SK-N-SH (cell line): ENCODE measurements at regions not wholly inside any gene's neighbourhood (a gene's known extent, or its start where the extent isn't known, plus 50 kb on each side); places are given as distances from the start of the nearest gene placed in this dataset.
"Not testable (repeated sequence)": the region's sequence is repeated elsewhere in the genome, so short reads cannot be mapped to it uniquely, and the experiment has no call there.

Source experiments
- CTCF ChIA-PET: fragments of 300-600, 350-600 bp; formaldehyde crosslinking; extraction: SDS; loops from one replicate; lab custom pipeline; 2021; lab: Yijun Ruan, JAX
- POLR2A ChIA-PET: fragments of 350-600 bp; sonication (Branson Sonifier 250); formaldehyde crosslinking; extraction: SDS; loops from one replicate; lab custom pipeline; 2020; ENCODE audit warnings: antibody characterized with exemption, inconsistent platforms; lab: Yijun Ruan, JAX
- DNase-seq: peaks from one replicate; pipeline ENCODE4 v3.0.0; 2012
- H2AFZ ChIP-seq: fragments of 200-600 bp; sonication (generic); 2 replicates; pipeline ENCODE4 v1.8.1; 2016; ENCODE audit warnings: antibody characterized with exemption, mild to moderate bottlenecking, low read depth
- H3F3A ChIP-seq: fragments of 200-600 bp; sonication (generic); replicated peaks from 2 replicates; pipeline ENCODE3; 2016; ENCODE audit warnings: antibody characterized with exemption, mild to moderate bottlenecking; ENCODE audit not compliant: insufficient read depth
- H3K27ac ChIP-seq, 2 experiments: fragments of 200-500 bp in 1 of 2; fragments of 200-600 bp in 1 of 2; sonication (Bioruptor generic) in 1 of 2; sonication (generic), shearing (Covaris generic) in 1 of 2; 2 replicates each; pipeline versions ENCODE4 v1.5.1 to v1.6.1; 2014 to 2016; ENCODE audit warnings: low read depth in 2 of 2, inconsistent platforms in 1 of 2, low read length in 1 of 2, mild to moderate bottlenecking in 1 of 2, mixed read lengths in 1 of 2
- H3K27me3 ChIP-seq: fragments of 200-600 bp; sonication (generic), shearing (Covaris generic); 2 replicates; pipeline ENCODE4 v1.6.1; 2016; ENCODE audit warnings: mixed run types; ENCODE audit not compliant: insufficient read depth
- H3K36me3 ChIP-seq, 2 experiments: fragments of 200-500 bp in 1 of 2; fragments of 200-600 bp in 1 of 2; sonication (Bioruptor generic) in 1 of 2; sonication (generic) in 1 of 2; replicated peaks in 1 of 2; 2 replicates each; pipeline versions ENCODE3 to v1.5.1; 2014 to 2016; ENCODE audit warnings: low read length in 1 of 2, mild to moderate bottlenecking in 1 of 2; ENCODE audit not compliant: insufficient read depth in 2 of 2, control insufficient read depth in 1 of 2
- H3K4me1 ChIP-seq, 2 experiments: fragments of 200-500 bp in 1 of 2; fragments of 200-600 bp in 1 of 2; sonication (Bioruptor generic) in 1 of 2; sonication (generic), shearing (Covaris generic) in 1 of 2; 2 replicates each; pipeline versions ENCODE4 v1.5.1 to v1.6.1; 2014 to 2016; ENCODE audit warnings: low read depth in 1 of 2, low read length in 1 of 2, mixed run types in 1 of 2; ENCODE audit not compliant: insufficient read depth in 2 of 2, control insufficient read depth in 1 of 2
- H3K4me2 ChIP-seq: fragments of 200-600 bp; sonication (generic), shearing (Covaris generic); 2 replicates; pipeline ENCODE4 v1.6.1; 2017; ENCODE audit warnings: mixed run types
- H3K4me3 ChIP-seq, 2 experiments: fragments of 200-500 bp in 1 of 2; fragments of 200-600 bp in 1 of 2; sonication (Bioruptor generic) in 1 of 2; sonication (generic), shearing (Covaris generic) in 1 of 2; 2 replicates each; pipeline versions ENCODE4 v1.5.1 to v1.8.1; 2014 to 2016; ENCODE audit warnings: low read depth in 2 of 2, inconsistent platforms in 1 of 2, low read length in 1 of 2, mild to moderate bottlenecking in 1 of 2, mixed read lengths in 1 of 2, moderate library complexity in 1 of 2
- H3K79me2 ChIP-seq: fragments of 200-600 bp; sonication (generic); 2 replicates; pipeline ENCODE4 v1.8.1; 2017; ENCODE audit warnings: mild to moderate bottlenecking; ENCODE audit not compliant: insufficient read depth
- H3K9ac ChIP-seq: fragments of 200-600 bp; sonication (generic); 2 replicates; pipeline ENCODE4 v1.6.1; 2017; ENCODE audit warnings: mixed run types
- H3K9me2 ChIP-seq: fragments of 200-600 bp; sonication (generic); 2 replicates; pipeline ENCODE4 v1.6.1; 2017; ENCODE audit warnings: mixed run types
- H3K9me3 ChIP-seq: fragments of 200-600 bp; sonication (generic); 2 replicates; pipeline ENCODE4 v1.6.1; 2017; ENCODE audit warnings: mixed run types, mild to moderate bottlenecking, moderate library complexity
- H4K20me1 ChIP-seq: fragments of 200-600 bp; sonication (generic); 2 replicates; pipeline ENCODE4 v1.6.1; 2017; ENCODE audit warnings: mild to moderate bottlenecking, mixed run types; ENCODE audit not compliant: insufficient read depth
- CHD2 ChIP-seq: fragments of 150-350 bp; IDR thresholded peaks from 2 replicates; pipeline ENCODE4 v1.6.1; 2018; ENCODE audit warnings: low read length; ENCODE audit not compliant: partially characterized antibody
- FOSL2 ChIP-seq: IDR thresholded peaks from 2 replicates; pipeline ENCODE4 v1.4.0; 2012; ENCODE audit warnings: low read depth, mild to moderate bottlenecking, moderate library complexity, borderline replicate concordance
- FOXJ3 ChIP-seq: sonication (generic); formaldehyde crosslinking; IDR thresholded peaks from 2 replicates; pipeline ENCODE4 v1.5.1; 2020; ENCODE audit warnings: mild to moderate bottlenecking, missing genetic modification reagents
- FOXM1 ChIP-seq: IDR thresholded peaks from 2 replicates; pipeline ENCODE4 v1.4.0; 2012; ENCODE audit warnings: low read depth, mild to moderate bottlenecking
- IRF3 ChIP-seq: fragments of 150-350 bp; IDR thresholded peaks from 2 replicates; pipeline ENCODE4 v1.6.1; 2016; ENCODE audit warnings: mild to moderate bottlenecking, low read depth, low read length
- JUND ChIP-seq: IDR thresholded peaks from 2 replicates; pipeline ENCODE4 v1.4.0; 2012
- NFIC ChIP-seq: IDR thresholded peaks from 2 replicates; pipeline ENCODE4 v1.4.0; 2012; ENCODE audit warnings: borderline replicate concordance
- NRF1 ChIP-seq: IDR thresholded peaks from 2 replicates; pipeline ENCODE4 v1.6.1; 2012; ENCODE audit warnings: low read depth, mild to moderate bottlenecking, low read length
- PBX3 ChIP-seq: IDR thresholded peaks from 2 replicates; pipeline ENCODE4; 2012
- POLR2AphosphoS5 ChIP-seq: IDR thresholded peaks from 2 replicates; pipeline ENCODE4 v1.6.1; 2012; ENCODE audit warnings: low read depth, low read length
- RAD21 ChIP-seq: IDR thresholded peaks from 2 replicates; pipeline ENCODE4 v1.6.1; 2012; ENCODE audit warnings: mild to moderate bottlenecking, low read length
- RCOR1 ChIP-seq: fragments of 150-350 bp; IDR thresholded peaks from 2 replicates; pipeline ENCODE4 v1.6.1; 2017; ENCODE audit warnings: antibody characterized with exemption, low read length
- RFX5 ChIP-seq: IDR thresholded peaks from 2 replicates; pipeline ENCODE4 v1.6.1; 2012; ENCODE audit warnings: mild to moderate bottlenecking, improper control_type of control experiment, low read length
- RXRA ChIP-seq: IDR thresholded peaks from 2 replicates; pipeline ENCODE4 v1.4.0; 2012; ENCODE audit warnings: low read depth, mild to moderate bottlenecking, borderline replicate concordance
- SIN3A ChIP-seq: IDR thresholded peaks from 2 replicates; pipeline ENCODE4 v1.6.1; 2012; ENCODE audit warnings: low read depth, mild to moderate bottlenecking, low read length, moderate library complexity, borderline replicate concordance
- TCF12 ChIP-seq: IDR thresholded peaks from 2 replicates; pipeline ENCODE4 v1.4.0; 2012
- TEAD4 ChIP-seq: IDR thresholded peaks from 2 replicates; pipeline ENCODE4 v1.4.0; 2012; ENCODE audit warnings: mild to moderate bottlenecking, borderline replicate concordance; ENCODE audit not compliant: insufficient read depth
- YY1 ChIP-seq: IDR thresholded peaks from 2 replicates; pipeline ENCODE4 v1.4.0; 2012; ENCODE audit warnings: low read depth, mild to moderate bottlenecking
- WGBS: methylation state at CpG from one replicate; pipeline ENCODE4 v1.1.6; 2017; ENCODE audit warnings: low lambda C conversion rate; 5-methylcytosine and 5-hydroxymethylcytosine counted together
- TF ChIP-seq, protein P1 (sequence below): IDR thresholded peaks from 2 replicates; pipeline ENCODE4 v1.4.0; 2012; ENCODE audit warnings: low read depth
- TF ChIP-seq, protein P2 (sequence below): fragments of 150-350 bp; IDR thresholded peaks from 2 replicates; pipeline ENCODE4 v1.6.1; 2017; ENCODE audit warnings: antibody characterized with exemption, low read length, low read depth, borderline replicate concordance
- TF ChIP-seq, protein P3 (sequence below): IDR thresholded peaks from 2 replicates; pipeline ENCODE4 v1.4.0; 2012; ENCODE audit warnings: low read depth, borderline replicate concordance

- Histone ChIP-seq H3K9ac (no peak overlapping the region), H3K79me2 (no peaks in the 10 kb centered on the region), H3K36me3 (no peaks in the 10 kb centered on the region), H3K27me3 (no peaks in the 10 kb centered on the region), H2AFZ (no peak overlapping the region), H3K4me2 (no peak overlapping the region), H3K4me1 (no peaks in the 10 kb centered on the region), H3F3A (no peaks in the 10 kb centered on the region), H3K9me3 (no peaks in the 10 kb centered on the region), H3K4me3 (no peak overlapping the region), H4K20me1 (no peaks in the 10 kb centered on the region), H3K27ac (no peak overlapping the region), H3K9me2 (no peaks in the 10 kb centered on the region)
- CTCF ChIA-PET, result no interaction called here
- DNase-seq, result no peak
- 1% methylated on average over 3 of the region's 3 CpGs for WGBS
- no peak for TF ChIP-seq TCF12
- no peak for TF ChIP-seq CHD2
- TF ChIP-seq JUND, result no peak
- no peak for TF ChIP-seq POLR2AphosphoS5
- POLR2A ChIA-PET, result no interaction called here
These were observed 391.6 kb downstream of the DMRTA1 start for GRCh38 chr9:22838266-22838665.

- H4K20me1 ChIP-seq, result no peaks in the 10 kb centered on the region
- H3K9ac ChIP-seq, result no peak overlapping the region
- H3K4me3 ChIP-seq, result no peak overlapping the region
- H3K27me3 ChIP-seq, result no peaks in the 10 kb centered on the region
- H3K9me3 ChIP-seq, result no peaks in the 10 kb centered on the region
- no peak for DNase-seq
- H3F3A ChIP-seq, result no peaks in the 10 kb centered on the region
- CTCF ChIA-PET, result no interaction called here
- no peaks in the 10 kb centered on the region for H3K4me1 ChIP-seq
- no peaks in the 10 kb centered on the region for H3K79me2 ChIP-seq
- no peak overlapping the region for H3K27ac ChIP-seq
- TF ChIP-seq CHD2 (no peak), RCOR1 (no peak), JUND (no peak), NRF1 (no peak), RFX5 (no peak), FOSL2 (no peak), NFIC (no peak), IRF3 (no peak), PBX3 (no peak), TCF12 (no peak), FOXM1 (no peak), TEAD4 (no peak), RXRA (no peak), RAD21 (no peak), SIN3A (no peak), YY1 (no peak), FOXJ3 (CRISPR knock-in tag) (no peak)
- TF ChIP-seq, protein P1, sequence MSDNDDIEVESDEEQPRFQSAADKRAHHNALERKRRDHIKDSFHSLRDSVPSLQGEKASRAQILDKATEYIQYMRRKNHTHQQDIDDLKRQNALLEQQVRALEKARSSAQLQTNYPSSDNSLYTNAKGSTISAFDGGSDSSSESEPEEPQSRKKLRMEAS, result no peak
- TF ChIP-seq, protein P2, sequence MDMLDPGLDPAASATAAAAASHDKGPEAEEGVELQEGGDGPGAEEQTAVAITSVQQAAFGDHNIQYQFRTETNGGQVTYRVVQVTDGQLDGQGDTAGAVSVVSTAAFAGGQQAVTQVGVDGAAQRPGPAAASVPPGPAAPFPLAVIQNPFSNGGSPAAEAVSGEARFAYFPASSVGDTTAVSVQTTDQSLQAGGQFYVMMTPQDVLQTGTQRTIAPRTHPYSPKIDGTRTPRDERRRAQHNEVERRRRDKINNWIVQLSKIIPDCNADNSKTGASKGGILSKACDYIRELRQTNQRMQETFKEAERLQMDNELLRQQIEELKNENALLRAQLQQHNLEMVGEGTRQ, result no peak
- TF ChIP-seq, protein P3, sequence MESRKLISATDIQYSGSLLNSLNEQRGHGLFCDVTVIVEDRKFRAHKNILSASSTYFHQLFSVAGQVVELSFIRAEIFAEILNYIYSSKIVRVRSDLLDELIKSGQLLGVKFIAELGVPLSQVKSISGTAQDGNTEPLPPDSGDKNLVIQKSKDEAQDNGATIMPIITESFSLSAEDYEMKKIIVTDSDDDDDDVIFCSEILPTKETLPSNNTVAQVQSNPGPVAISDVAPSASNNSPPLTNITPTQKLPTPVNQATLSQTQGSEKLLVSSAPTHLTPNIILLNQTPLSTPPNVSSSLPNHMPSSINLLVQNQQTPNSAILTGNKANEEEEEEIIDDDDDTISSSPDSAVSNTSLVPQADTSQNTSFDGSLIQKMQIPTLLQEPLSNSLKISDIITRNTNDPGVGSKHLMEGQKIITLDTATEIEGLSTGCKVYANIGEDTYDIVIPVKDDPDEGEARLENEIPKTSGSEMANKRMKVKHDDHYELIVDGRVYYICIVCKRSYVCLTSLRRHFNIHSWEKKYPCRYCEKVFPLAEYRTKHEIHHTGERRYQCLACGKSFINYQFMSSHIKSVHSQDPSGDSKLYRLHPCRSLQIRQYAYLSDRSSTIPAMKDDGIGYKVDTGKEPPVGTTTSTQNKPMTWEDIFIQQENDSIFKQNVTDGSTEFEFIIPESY, result no peak
- no peaks in the 10 kb centered on the region for H3K9me2 ChIP-seq
- no peak overlapping the region for H3K4me2 ChIP-seq
- no peak overlapping the region for H2AFZ ChIP-seq
- POLR2A ChIA-PET, result no interaction called here
- H3K36me3 ChIP-seq, result no peaks in the 10 kb centered on the region
These were observed 394.0 kb downstream of the DMRTA1 start for GRCh38 chr9:22840641-22841040.

DNA sequence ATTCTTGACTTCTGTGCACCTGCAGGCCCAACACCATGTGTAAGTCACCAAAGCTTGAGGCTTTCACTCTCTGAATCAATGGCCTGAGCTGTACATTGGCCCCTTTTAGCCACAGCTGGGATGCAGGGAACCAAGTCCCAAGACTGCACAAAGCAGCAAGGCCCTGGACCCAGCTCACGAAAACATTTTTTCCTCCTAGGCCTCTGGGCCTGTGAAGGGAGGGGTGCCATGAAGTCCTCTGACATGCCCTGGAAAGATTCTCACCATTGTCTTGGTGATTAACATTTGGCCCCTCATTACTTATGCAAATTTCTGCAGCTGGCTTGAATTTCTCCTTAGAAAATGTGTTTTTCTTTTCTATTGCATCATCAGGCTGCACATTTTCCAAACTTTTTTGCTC, 398.6 kb downstream of the DMRTA1 start:
- H3K79me2 ChIP-seq, H3K9me2 ChIP-seq, H3K36me3 ChIP-seq, H3F3A ChIP-seq, CTCF ChIA-PET, H3K9ac ChIP-seq, H2AFZ ChIP-seq, H3K9me3 ChIP-seq, DNase-seq, H3K4me3 ChIP-seq, H3K4me2 ChIP-seq, H3K27ac ChIP-seq, H3K27me3 ChIP-seq, POLR2A ChIA-PET, H3K4me1 ChIP-seq, H4K20me1 ChIP-seq: not testable (repeated sequence)
- 0% methylated on average over 1 of the region's 1 CpG for WGBS
